IMR-90 (cell line): ENCODE measurements at regions not wholly inside any gene's neighbourhood (a gene's known extent, or its start where the extent isn't known, plus 50 kb on each side); places are given as distances from the start of the nearest gene placed in this dataset.

Experiments used
- ATAC-seq: fragments of 200-7000 bp; cut with Tn5 transposase; 2 replicates; pipeline ENCODE4 v1.9.1; 2020; ENCODE audit warnings: low read depth, mild to moderate bottlenecking, moderate library complexity
- BruUV-seq: library from RNA; stranded (reverse); fragments of 400-500 nt; replicated peaks from 2 replicates; lab custom pipeline; 2021; lab: Mats Ljungman, UMichigan
- CTCF ChIA-PET: fragments of 300-600 bp; formaldehyde crosslinking; extraction: SDS; loops from one replicate; lab custom pipeline; 2021; ENCODE audit warnings: antibody characterized with exemption; lab: Yijun Ruan, JAX
- POLR2A ChIA-PET: fragments of 300-600 bp; sonication (Branson Sonifier 250); formaldehyde crosslinking; loops from one replicate; lab custom pipeline; 2022; ENCODE audit warnings: antibody characterized with exemption; ENCODE audit not compliant: unreplicated experiment; lab: Charles Lee
- DNase-seq: peaks from one replicate; pipeline ENCODE4 v3.0.0; 2013
- H2AFZ ChIP-seq: replicated peaks from 2 replicates; pipeline ENCODE3; 2013; ENCODE audit warnings: low read length, mild to moderate bottlenecking; ENCODE audit not compliant: poor library complexity
- H2AK5ac ChIP-seq: 2 replicates; pipeline ENCODE4 v1.6.1; 2013; ENCODE audit warnings: low read depth, low read length, inconsistent platforms
- H2AK9ac ChIP-seq: replicated peaks from 2 replicates; pipeline ENCODE3; 2013; ENCODE audit warnings: mild to moderate bottlenecking, low read depth, low read length, moderate library complexity; ENCODE audit not compliant: poor library complexity
- H2BK120ac ChIP-seq: 2 replicates; pipeline ENCODE4 v1.6.1; 2013; ENCODE audit warnings: low read depth, low read length, inconsistent platforms
- H2BK15ac ChIP-seq: 3 replicates; pipeline ENCODE4 v1.6.1; 2013; ENCODE audit warnings: low read depth, low read length, inconsistent platforms
- H2BK20ac ChIP-seq: 2 replicates; pipeline ENCODE4 v1.6.1; 2013; ENCODE audit warnings: low read depth, mild to moderate bottlenecking, inconsistent platforms, low read length, moderate library complexity
- H2BK5ac ChIP-seq: 2 replicates; pipeline ENCODE4 v1.6.1; 2013; ENCODE audit warnings: mild to moderate bottlenecking, low read depth, low read length, inconsistent platforms; ENCODE audit not compliant: poor library complexity, severe bottlenecking
- H3K14ac ChIP-seq: replicated peaks from 2 replicates; pipeline ENCODE4 v1.6.1; 2013; ENCODE audit warnings: low read depth, low read length, inconsistent platforms
- H3K18ac ChIP-seq: 2 replicates; pipeline ENCODE4 v1.6.1; 2013; ENCODE audit warnings: low read depth, low read length, control low read depth
- H3K23ac ChIP-seq: 2 replicates; pipeline ENCODE4 v1.6.1; 2013; ENCODE audit warnings: low read depth, low read length, inconsistent platforms
- H3K27ac ChIP-seq: 2 replicates; pipeline ENCODE4 v1.5.1; 2013; ENCODE audit warnings: mild to moderate bottlenecking, control low read depth, low read length; ENCODE audit not compliant: insufficient read depth
- H3K27me3 ChIP-seq: 2 replicates; pipeline ENCODE4 v1.6.1; 2013; ENCODE audit warnings: low read length; ENCODE audit not compliant: control insufficient read depth, insufficient read depth
- H3K36me3 ChIP-seq: 2 replicates; pipeline ENCODE4 v1.6.1; 2013; ENCODE audit warnings: low read length, mixed read lengths; ENCODE audit not compliant: control insufficient read depth, insufficient read depth
- H3K4ac ChIP-seq: 2 replicates; pipeline ENCODE4 v1.6.1; 2013; ENCODE audit warnings: low read depth, low read length, inconsistent platforms
- H3K4me1 ChIP-seq: 2 replicates; pipeline ENCODE4 v1.6.1; 2013; ENCODE audit warnings: low read length, mixed read lengths; ENCODE audit not compliant: control insufficient read depth, insufficient read depth
- H3K4me2 ChIP-seq: 2 replicates; pipeline ENCODE4 v1.6.1; 2013; ENCODE audit warnings: low read depth, mild to moderate bottlenecking, control low read depth, low read length, moderate library complexity
- H3K4me3 ChIP-seq: 2 replicates; pipeline ENCODE4 v1.5.1; 2013; ENCODE audit warnings: low read depth, mild to moderate bottlenecking, control low read depth, low read length, moderate library complexity; ENCODE audit not compliant: insufficient read depth
- H3K56ac ChIP-seq: 2 replicates; pipeline ENCODE4 v1.6.1; 2013; ENCODE audit warnings: low read length, inconsistent platforms; ENCODE audit not compliant: insufficient read depth; ENCODE audit errors: extremely low read depth
- H3K79me1 ChIP-seq, 2 experiments: 2 replicates each; pipeline ENCODE4 v1.6.1; 2013; ENCODE audit warnings: low read length in 2 of 2, inconsistent platforms in 1 of 2, low read depth in 1 of 2
- H3K9ac ChIP-seq: 2 replicates; pipeline ENCODE4 v1.6.1; 2013; ENCODE audit warnings: low read depth, low read length, control low read depth
- H3K9me1 ChIP-seq: 2 replicates; pipeline ENCODE4 v1.6.1; 2013; ENCODE audit warnings: low read length, inconsistent platforms; ENCODE audit not compliant: insufficient read depth
- H3K9me3 ChIP-seq: 2 replicates; pipeline ENCODE4 v1.6.1; 2013; ENCODE audit warnings: low read length; ENCODE audit not compliant: control insufficient read depth, insufficient read depth
- H4K20me1 ChIP-seq: 2 replicates; pipeline ENCODE4 v1.6.1; 2013; ENCODE audit warnings: low read length, inconsistent platforms; ENCODE audit not compliant: insufficient read depth
- H4K5ac ChIP-seq: 2 replicates; pipeline ENCODE4 v1.6.1; 2013; ENCODE audit warnings: mild to moderate bottlenecking, low read depth, low read length, control low read depth
- H4K8ac ChIP-seq, 2 experiments: 2 replicates each; pipeline ENCODE4 v1.6.1; 2013; ENCODE audit warnings: low read depth in 2 of 2, low read length in 2 of 2, control low read depth in 1 of 2, inconsistent platforms in 1 of 2
- H4K91ac ChIP-seq: 2 replicates; pipeline ENCODE4 v1.6.1; 2013; ENCODE audit warnings: low read depth, low read length, inconsistent platforms; ENCODE audit not compliant: insufficient read depth
- BHLHE40 ChIP-seq: fragments of 150-350 bp; IDR thresholded peaks from 2 replicates; pipeline ENCODE4 v1.6.1; 2016; ENCODE audit warnings: mild to moderate bottlenecking, low read depth, low read length
- CEBPB ChIP-seq: IDR thresholded peaks from 2 replicates; pipeline ENCODE4 v1.6.1; 2012; ENCODE audit warnings: low read depth, low read length, improper control_type of control experiment
- CHD1 ChIP-seq: IDR thresholded peaks from 2 replicates; pipeline ENCODE4 v1.6.1; 2012; ENCODE audit warnings: low read depth, low read length, improper control_type of control experiment
- FOS ChIP-seq: fragments of 150-350 bp; IDR thresholded peaks from 2 replicates; pipeline ENCODE4 v1.6.1; 2016; ENCODE audit warnings: low read depth, low read length
- MAFK ChIP-seq: IDR thresholded peaks from 2 replicates; pipeline ENCODE4 v1.6.1; 2012; ENCODE audit warnings: low read depth, low read length, improper control_type of control experiment
- MAZ ChIP-seq: IDR thresholded peaks from 2 replicates; pipeline ENCODE4 v1.6.1; 2012; ENCODE audit warnings: low read depth, mild to moderate bottlenecking, low read length, improper control_type of control experiment, moderate library complexity, borderline replicate concordance
- MXI1 ChIP-seq: IDR thresholded peaks from 2 replicates; pipeline ENCODE4 v1.6.1; 2012; ENCODE audit warnings: low read depth, mild to moderate bottlenecking, low read length, moderate library complexity, borderline replicate concordance
- POLR2A ChIP-seq: IDR thresholded peaks from 2 replicates; pipeline ENCODE4 v1.6.1; 2012; ENCODE audit warnings: mild to moderate bottlenecking, low read depth, low read length
- RAD21 ChIP-seq: IDR thresholded peaks from 2 replicates; pipeline ENCODE4 v1.6.1; 2012; ENCODE audit warnings: low read length, improper control_type of control experiment
- RCOR1 ChIP-seq: IDR thresholded peaks from 2 replicates; pipeline ENCODE4 v1.6.1; 2012; ENCODE audit warnings: mild to moderate bottlenecking, low read length, improper control_type of control experiment; ENCODE audit not compliant: insufficient replicate concordance
- SMC3 ChIP-seq: fragments of 150-350 bp; IDR thresholded peaks from 2 replicates; pipeline ENCODE4 v1.6.1; 2016; ENCODE audit warnings: low read depth, mild to moderate bottlenecking, antibody characterized with exemption, low read length, moderate library complexity
- WGBS, 2 experiments: methylation state at CpG; one replicate each; pipeline versions ENCODE4 v1.1.5 to v1.1.7; 2013; ENCODE audit warnings: missing lambda C conversion rate in 2 of 2; ENCODE audit not compliant: insufficient read length in 1 of 2; ENCODE audit errors: extremely low coverage in 2 of 2; 5-methylcytosine and 5-hydroxymethylcytosine counted together
- dilution Hi-C: fragments of 300-500 bp; cut with HindIII; formaldehyde crosslinking; loops from one replicate; pipeline ENCODE4 v1.14.3; 2018; ENCODE audit warnings: low sequenced_read_pairs; ENCODE audit not compliant: unreplicated experiment
- in situ Hi-C: fragments of 300-500 bp; cut with MboI; formaldehyde crosslinking; loops from 3 replicates; pipeline ENCODE4 v1.14.3; 2019; ENCODE audit warnings: low sequenced_read_pairs, inconsistent platforms, mixed read lengths
- intact Hi-C: fragments of 100-400 bp; cut with micrococcal nuclease; formaldehyde crosslinking; loops from 2 replicates; pipeline ENCODE4 v1.10.0; 2022
- TF ChIP-seq, protein P1 (sequence below): fragments of 150-350 bp; IDR thresholded peaks from 2 replicates; pipeline ENCODE4 v1.6.1; 2017; ENCODE audit warnings: mild to moderate bottlenecking, antibody characterized with exemption, low read length, low read depth
- TF ChIP-seq, protein P2 (sequence below): conservative IDR thresholded peaks from 2 replicates; pipeline ENCODE4 v1.5.1; 2012; ENCODE audit warnings: mild to moderate bottlenecking, low read depth, low read length, improper control_type of control experiment
- TF ChIP-seq, protein P3 (sequence below): fragments of 150-350 bp; IDR thresholded peaks from 2 replicates; pipeline ENCODE4 v1.6.1; 2016; ENCODE audit warnings: low read depth, mild to moderate bottlenecking, low read length, moderate library complexity, borderline replicate concordance

- Histone ChIP-seq H3K27ac (peak overlapping the region; percentile 73; the same call in 1 of the 2 replicates), H3K18ac (peak overlapping the region; percentile 88), H3K23ac (no peak overlapping the region), H3K9ac (no peak overlapping the region), H3K14ac (peak overlapping the region; percentile 30; the same call in 1 of the 2 replicates), H3K4me3 (no peak overlapping the region), H2BK15ac (peak overlapping the region; percentile 63; the same call in 1 of the 3 replicates), H3K56ac (no peak overlapping the region), H3K4me2 (no peak overlapping the region; the same call in 1 of the 2 replicates), H3K9me3 (peaks cover 4% of the 10 kb centered on the region), H2BK20ac (peak overlapping the region; percentile 8; the same call in 1 of the 2 replicates), H2BK5ac (peak overlapping the region; percentile 59), H2BK120ac (peak overlapping the region; percentile 22; the same call in 1 of the 2 replicates), H4K20me1 (no peaks in the 10 kb centered on the region; the same call in 1 of the 2 replicates), H3K27me3 (no peaks in the 10 kb centered on the region; the same call in 1 of the 2 replicates), H4K91ac (peak overlapping the region; percentile 58; the same call in 1 of the 2 replicates), H2AK5ac (0 out of 2 replicates have a peak overlapping the region, but pooled peaks have one; percentile 6), H3K36me3 (no peaks in the 10 kb centered on the region), H3K4me1 (peaks cover 9% of the 10 kb centered on the region), H2AFZ (no peak overlapping the region), H4K8ac (peak overlapping the region; percentile 2 to 60; a peak in 3 of 4 replicates), H3K9me1 (peaks cover 3% of the 10 kb centered on the region; the same call in 1 of the 2 replicates), H2AK9ac (no peak overlapping the region), H4K5ac (peak overlapping the region; percentile 36; the same call in 1 of the 2 replicates), H3K79me1 (no peaks in the 10 kb centered on the region), H3K4ac (peak overlapping the region; percentile 13; the same call in 1 of the 2 replicates)
- intact Hi-C loops (loop anchor here (2.0 kb wide), 1 partner anchor 18 kb away; no protein-coding TSS in a partner anchor), in situ Hi-C loops (no loop called here), dilution Hi-C loops (no loop called here)
- BruUV-seq: no TSS peak
- CTCF ChIA-PET: interaction anchor here (1.0 to 2.3 kb wide), 5 partner anchors 11 to 340 kb away, joined by 3 to 8 read pairs (median 5); no protein-coding TSS in a partner anchor
- POLR2A ChIA-PET: interaction anchor here (1.4 kb wide), 1 partner anchor 26 kb away, joined by 3 read pairs; no protein-coding TSS in a partner anchor
- no peak for DNase-seq
- ATAC-seq: no peak
- no CpG with 5 or more reads among the region's 1 CpG for WGBS, 2 experiments
- TF ChIP-seq, protein P1, sequence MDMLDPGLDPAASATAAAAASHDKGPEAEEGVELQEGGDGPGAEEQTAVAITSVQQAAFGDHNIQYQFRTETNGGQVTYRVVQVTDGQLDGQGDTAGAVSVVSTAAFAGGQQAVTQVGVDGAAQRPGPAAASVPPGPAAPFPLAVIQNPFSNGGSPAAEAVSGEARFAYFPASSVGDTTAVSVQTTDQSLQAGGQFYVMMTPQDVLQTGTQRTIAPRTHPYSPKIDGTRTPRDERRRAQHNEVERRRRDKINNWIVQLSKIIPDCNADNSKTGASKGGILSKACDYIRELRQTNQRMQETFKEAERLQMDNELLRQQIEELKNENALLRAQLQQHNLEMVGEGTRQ: no peak
- TF ChIP-seq MAZ (no peak), FOS (no peak), POLR2A (no peak), BHLHE40 (no peak), CHD1 (no peak), CEBPB (no peak), MAFK (no peak), RAD21 (no peak), RCOR1 (no peak), MXI1 (no peak), SMC3 (no peak)
- TF ChIP-seq, protein P2, sequence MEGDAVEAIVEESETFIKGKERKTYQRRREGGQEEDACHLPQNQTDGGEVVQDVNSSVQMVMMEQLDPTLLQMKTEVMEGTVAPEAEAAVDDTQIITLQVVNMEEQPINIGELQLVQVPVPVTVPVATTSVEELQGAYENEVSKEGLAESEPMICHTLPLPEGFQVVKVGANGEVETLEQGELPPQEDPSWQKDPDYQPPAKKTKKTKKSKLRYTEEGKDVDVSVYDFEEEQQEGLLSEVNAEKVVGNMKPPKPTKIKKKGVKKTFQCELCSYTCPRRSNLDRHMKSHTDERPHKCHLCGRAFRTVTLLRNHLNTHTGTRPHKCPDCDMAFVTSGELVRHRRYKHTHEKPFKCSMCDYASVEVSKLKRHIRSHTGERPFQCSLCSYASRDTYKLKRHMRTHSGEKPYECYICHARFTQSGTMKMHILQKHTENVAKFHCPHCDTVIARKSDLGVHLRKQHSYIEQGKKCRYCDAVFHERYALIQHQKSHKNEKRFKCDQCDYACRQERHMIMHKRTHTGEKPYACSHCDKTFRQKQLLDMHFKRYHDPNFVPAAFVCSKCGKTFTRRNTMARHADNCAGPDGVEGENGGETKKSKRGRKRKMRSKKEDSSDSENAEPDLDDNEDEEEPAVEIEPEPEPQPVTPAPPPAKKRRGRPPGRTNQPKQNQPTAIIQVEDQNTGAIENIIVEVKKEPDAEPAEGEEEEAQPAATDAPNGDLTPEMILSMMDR: no peak
- TF ChIP-seq, protein P3, sequence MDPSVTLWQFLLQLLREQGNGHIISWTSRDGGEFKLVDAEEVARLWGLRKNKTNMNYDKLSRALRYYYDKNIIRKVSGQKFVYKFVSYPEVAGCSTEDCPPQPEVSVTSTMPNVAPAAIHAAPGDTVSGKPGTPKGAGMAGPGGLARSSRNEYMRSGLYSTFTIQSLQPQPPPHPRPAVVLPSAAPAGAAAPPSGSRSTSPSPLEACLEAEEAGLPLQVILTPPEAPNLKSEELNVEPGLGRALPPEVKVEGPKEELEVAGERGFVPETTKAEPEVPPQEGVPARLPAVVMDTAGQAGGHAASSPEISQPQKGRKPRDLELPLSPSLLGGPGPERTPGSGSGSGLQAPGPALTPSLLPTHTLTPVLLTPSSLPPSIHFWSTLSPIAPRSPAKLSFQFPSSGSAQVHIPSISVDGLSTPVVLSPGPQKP: no peak
Observed at GRCh38 chr5:38782180-38782835, 63.5 kb upstream of the OSMR start.
